ENCODE measurements at regions not wholly inside any gene's neighbourhood (a gene's known extent, or its start where the extent isn't known, plus 50 kb on each side); places are given as distances from the start of the nearest gene placed in this dataset.

GRCh38 chr12:91636721-91637120 lies 454.1 kb upstream of the DCN start:
- TF ChIP-seq CTCF (IDR thresholded peaks at IDR 0.05) (no peak), EZH2 (IDR thresholded peaks at IDR 0.05; ENCODE audit: borderline replicate concordance, insufficient read depth, low read depth, low read length, poor library complexity, severe bottlenecking) (no peak)
